WERI-Rb-1 (cell line): ENCODE measurements at regions not wholly inside any gene's neighbourhood (a gene's known extent, or its start where the extent isn't known, plus 50 kb on each side); places are given as distances from the start of the nearest gene placed in this dataset.
"Not testable (repeated sequence)": the region's sequence is repeated elsewhere in the genome, so short reads cannot be mapped to it uniquely, and the experiment has no call there.

Experiments used
- DNase-seq: peaks from one replicate; pipeline ENCODE4 v3.0.0-alpha.2; 2020
- H3K27ac ChIP-seq: fragments of 250-450 bp; sonication (Bioruptor Pico); 2 replicates; pipeline ENCODE4 v1.5.1; 2020; ENCODE audit warnings: mild to moderate bottlenecking, moderate library complexity
- H3K27me3 ChIP-seq: fragments of 250-450 bp; sonication (Bioruptor Pico); 2 replicates; pipeline ENCODE4 v1.5.1; 2021; ENCODE audit warnings: mild to moderate bottlenecking, low read depth, moderate library complexity; ENCODE audit not compliant: insufficient read depth, severe bottlenecking
- H3K36me3 ChIP-seq: fragments of 250-450 bp; sonication (Bioruptor Pico); 2 replicates; pipeline ENCODE4 v1.5.1; 2020; ENCODE audit warnings: mild to moderate bottlenecking, moderate library complexity
- H3K4me3 ChIP-seq: 2 replicates; pipeline ENCODE4 v1.5.1; 2011; ENCODE audit warnings: low read depth, mild to moderate bottlenecking, control low read depth, low read length
- H3K9me3 ChIP-seq: fragments of 250-450 bp; sonication (Bioruptor Pico); 2 replicates; pipeline ENCODE4 v1.5.1; 2021; ENCODE audit warnings: mild to moderate bottlenecking, moderate library complexity; ENCODE audit not compliant: severe bottlenecking
- CTCF ChIP-seq: IDR thresholded peaks from 2 replicates; pipeline ENCODE4 v1.5.1; 2011; ENCODE audit warnings: low read depth, mild to moderate bottlenecking, control low read depth, inconsistent platforms, low read length

- no peaks in the 10 kb centered on the region for H3K27me3 ChIP-seq
- no peaks in the 10 kb centered on the region for H3K9me3 ChIP-seq
- no peak for TF ChIP-seq CTCF
- DNase-seq, result no peak
- no peak overlapping the region for H3K4me3 ChIP-seq
- no peak overlapping the region for H3K27ac ChIP-seq
- no peaks in the 10 kb centered on the region for H3K36me3 ChIP-seq
Measured at GRCh38 chr3:4065085-4065484, 238.1 kb upstream of the SETMAR start.

GRCh38 chr3:4065554-4065953, 237.6 kb upstream of the SETMAR start:
- no peaks in the 10 kb centered on the region for H3K9me3 ChIP-seq
- H3K27ac ChIP-seq, result no peak overlapping the region
- no peak for DNase-seq
- no peaks in the 10 kb centered on the region for H3K27me3 ChIP-seq
- H3K4me3 ChIP-seq, result no peak overlapping the region
- TF ChIP-seq CTCF, result no peak
- no peaks in the 10 kb centered on the region for H3K36me3 ChIP-seq

- DNase-seq, result no peak
- no peaks in the 10 kb centered on the region for H3K27me3 ChIP-seq
- H3K27ac ChIP-seq, result no peak overlapping the region
- no peaks in the 10 kb centered on the region for H3K36me3 ChIP-seq
- no peaks in the 10 kb centered on the region for H3K9me3 ChIP-seq
- TF ChIP-seq CTCF, result no peak
- no peak overlapping the region for H3K4me3 ChIP-seq
Measured at GRCh38 chr3:4067893-4068292, 235.3 kb upstream of the SETMAR start.

DNA sequence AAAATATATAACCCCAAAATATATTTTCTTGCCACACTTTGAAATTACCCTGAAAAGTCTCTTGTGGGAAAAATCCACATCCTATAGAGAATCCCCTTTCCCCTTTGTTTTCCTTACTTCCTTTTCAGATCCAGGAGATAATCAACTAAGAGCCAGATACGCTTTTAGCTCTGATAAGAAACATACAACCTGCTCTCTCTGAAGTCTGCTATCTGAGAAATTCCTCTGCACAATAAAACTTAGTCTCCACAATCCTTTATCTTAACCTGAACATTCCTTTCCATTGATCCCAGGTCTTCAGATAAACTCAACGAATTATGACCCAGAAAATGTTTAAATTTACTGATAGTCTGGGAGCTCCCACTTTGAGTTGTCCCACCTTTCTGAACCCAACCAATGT, 233.4 kb upstream of the SETMAR start:
- Histone ChIP-seq H3K4me3 (no peak overlapping the region), H3K36me3 (no peaks in the 10 kb centered on the region), H3K27ac (no peak overlapping the region), H3K9me3 (no peaks in the 10 kb centered on the region), H3K27me3 (no peaks in the 10 kb centered on the region)
- no peak for TF ChIP-seq CTCF
- no peak for DNase-seq

DNA sequence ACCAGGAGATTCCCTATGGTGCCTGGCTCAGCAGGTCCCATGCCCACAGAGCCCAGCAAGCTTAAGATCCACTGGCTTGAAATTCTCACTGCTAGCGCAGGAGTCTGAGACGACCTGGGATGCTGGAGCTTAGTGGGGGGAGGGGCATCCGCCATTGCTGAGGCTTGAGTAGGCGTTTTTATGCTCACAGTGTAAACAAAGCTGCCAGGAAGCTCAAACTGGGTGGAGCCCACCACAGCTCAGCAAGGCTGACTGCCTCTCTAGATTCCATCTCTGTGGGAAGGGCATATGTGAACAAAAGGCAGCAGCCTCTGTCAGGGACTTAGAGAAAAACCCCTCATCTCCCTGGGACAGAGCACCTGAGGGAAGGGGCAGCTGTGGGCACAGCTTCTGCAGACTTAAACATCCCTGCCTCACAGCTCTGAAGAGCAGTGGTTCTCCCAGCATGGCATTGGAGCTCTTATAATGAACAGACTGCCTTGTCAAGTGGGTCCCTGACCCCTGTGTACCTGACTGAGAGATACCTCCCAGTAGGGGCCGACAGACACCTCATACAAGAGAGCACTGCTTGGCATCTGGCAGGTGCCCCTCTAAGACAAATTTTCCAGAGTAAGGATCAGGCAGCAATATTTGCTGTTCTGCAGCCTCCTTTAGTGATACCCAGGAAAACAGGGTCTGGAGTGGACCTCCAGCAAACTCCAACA, 231.5 kb upstream of the SETMAR start:
- Histone ChIP-seq H3K4me3 (no peak overlapping the region), H3K9me3 (no peaks in the 10 kb centered on the region), H3K36me3 (no peaks in the 10 kb centered on the region), H3K27ac (no peak overlapping the region), H3K27me3 (no peaks in the 10 kb centered on the region)
- no peak for TF ChIP-seq CTCF
- peak; percentile 55 for DNase-seq

DNA sequence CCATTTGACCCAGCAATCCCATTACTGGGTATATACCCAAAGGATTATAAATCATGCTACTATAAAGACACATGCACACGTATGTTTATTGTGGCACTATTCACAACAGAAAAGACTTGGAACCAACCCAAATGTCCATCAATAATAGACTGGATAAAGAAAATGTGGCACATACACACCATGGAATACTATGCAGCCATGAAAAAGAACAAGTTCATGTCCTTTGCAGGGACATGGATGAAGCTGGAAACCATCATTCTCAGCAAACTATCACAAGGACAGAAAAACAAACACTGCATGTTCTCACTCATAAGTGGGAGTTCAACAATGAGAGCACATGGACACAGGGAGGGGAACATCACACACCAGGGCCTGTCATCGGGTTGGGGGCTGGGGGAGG, 225.9 kb upstream of the SETMAR start:
- not testable (repeated sequence) for H3K27ac ChIP-seq, H3K9me3 ChIP-seq, DNase-seq, H3K36me3 ChIP-seq, H3K4me3 ChIP-seq, H3K27me3 ChIP-seq
